HepG2 (cell line): ENCODE measurements at regions not wholly inside any gene's neighbourhood (a gene's known extent, or its start where the extent isn't known, plus 50 kb on each side); places are given as distances from the start of the nearest gene placed in this dataset.

Source experiments
- CSRNP2 ChIP-seq: sonication (generic); formaldehyde crosslinking; conservative IDR thresholded peaks from 2 replicates; pipeline ENCODE4 v1.8.0; 2022; ENCODE audit warnings: low read depth, missing genetic modification reagents
- DPF2 ChIP-seq: sonication (generic); formaldehyde crosslinking; IDR thresholded peaks from 2 replicates; pipeline ENCODE4 v1.4.0; 2020; ENCODE audit warnings: mild to moderate bottlenecking, low read depth, missing genetic modification reagents, borderline replicate concordance
- LCORL ChIP-seq, 2 experiments: fragments of 450-650 bp in 1 of 2; sonication (generic) in 1 of 2; formaldehyde crosslinking in 1 of 2; IDR thresholded peaks; 2 replicates each; pipeline versions ENCODE4 v1.5.0 to v1.6.1; 2017 to 2020; ENCODE audit warnings: antibody characterized with exemption in 1 of 2, missing genetic modification reagents in 1 of 2
- SCMH1 ChIP-seq: sonication (generic); formaldehyde crosslinking; IDR thresholded peaks from 2 replicates; pipeline ENCODE4 v1.9.0; 2021; ENCODE audit warnings: missing genetic modification reagents, mild to moderate bottlenecking, borderline replicate concordance
- ZNF574 ChIP-seq: sonication (generic); formaldehyde crosslinking; IDR thresholded peaks from 2 replicates; pipeline ENCODE4 v1.4.0; 2020; ENCODE audit warnings: missing genetic modification reagents
- ZNF660 ChIP-seq: sonication (generic); formaldehyde crosslinking; IDR thresholded peaks from 2 replicates; pipeline ENCODE4 v1.5.1; 2020; ENCODE audit warnings: mild to moderate bottlenecking, low read depth, missing genetic modification reagents, borderline replicate concordance

- no peak for TF ChIP-seq CSRNP2 (CRISPR knock-in tag)
- TF ChIP-seq SCMH1 (CRISPR knock-in tag): no peak
- peak; percentile 64; the same call in 1 of the 2 replicates for TF ChIP-seq DPF2 (CRISPR knock-in tag)
- no peak for TF ChIP-seq ZNF660 (CRISPR knock-in tag)
- TF ChIP-seq LCORL (IDR thresholded peaks at IDR 0.05): 0 out of 2 replicates have a peak, but pooled peaks have one; percentile 39
- TF ChIP-seq LCORL (CRISPR knock-in tag; IDR thresholded peaks at IDR 0.05): peak; percentile 100
- TF ChIP-seq ZNF574 (CRISPR knock-in tag): peak; percentile 73; the same call in 1 of the 2 replicates
Measured at GRCh38 chr12:124369055-124369826, 74.3 kb downstream of the RFLNA start (continued).
